ENCODE measurements at regions not wholly inside any gene's neighbourhood (a gene's known extent, or its start where the extent isn't known, plus 50 kb on each side); places are given as distances from the start of the nearest gene placed in this dataset.

DNA sequence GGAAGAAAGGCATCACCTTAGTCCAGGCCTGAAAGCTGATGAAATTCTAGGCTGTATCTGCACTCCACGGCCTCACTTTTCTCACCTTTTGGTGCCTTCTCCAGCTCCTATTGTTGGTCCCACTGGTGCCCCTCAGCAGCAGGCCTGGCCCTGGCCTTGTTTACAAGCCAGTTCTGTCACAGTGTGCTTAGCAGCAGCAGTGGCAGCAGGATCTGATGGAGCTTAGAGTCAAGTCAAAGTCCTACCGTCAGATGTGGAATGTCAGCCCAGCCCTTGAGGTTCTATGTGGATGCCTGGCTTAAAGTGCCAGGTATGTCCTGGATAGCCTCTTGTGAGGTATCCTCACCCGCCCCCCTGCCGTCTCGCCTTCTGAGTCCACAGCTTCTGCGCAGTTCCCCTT, 281.3 kb downstream of the SUCLG1 start:
- TF ChIP-seq POLR2AphosphoS5 (IDR thresholded peaks at IDR 0.05; ENCODE audit: low read depth, low read length) (no peak), SIN3A (IDR thresholded peaks at IDR 0.05; ENCODE audit: borderline replicate concordance, insufficient read depth, low read depth, low read length) (no peak)
- TF ChIP-seq, protein P1, sequence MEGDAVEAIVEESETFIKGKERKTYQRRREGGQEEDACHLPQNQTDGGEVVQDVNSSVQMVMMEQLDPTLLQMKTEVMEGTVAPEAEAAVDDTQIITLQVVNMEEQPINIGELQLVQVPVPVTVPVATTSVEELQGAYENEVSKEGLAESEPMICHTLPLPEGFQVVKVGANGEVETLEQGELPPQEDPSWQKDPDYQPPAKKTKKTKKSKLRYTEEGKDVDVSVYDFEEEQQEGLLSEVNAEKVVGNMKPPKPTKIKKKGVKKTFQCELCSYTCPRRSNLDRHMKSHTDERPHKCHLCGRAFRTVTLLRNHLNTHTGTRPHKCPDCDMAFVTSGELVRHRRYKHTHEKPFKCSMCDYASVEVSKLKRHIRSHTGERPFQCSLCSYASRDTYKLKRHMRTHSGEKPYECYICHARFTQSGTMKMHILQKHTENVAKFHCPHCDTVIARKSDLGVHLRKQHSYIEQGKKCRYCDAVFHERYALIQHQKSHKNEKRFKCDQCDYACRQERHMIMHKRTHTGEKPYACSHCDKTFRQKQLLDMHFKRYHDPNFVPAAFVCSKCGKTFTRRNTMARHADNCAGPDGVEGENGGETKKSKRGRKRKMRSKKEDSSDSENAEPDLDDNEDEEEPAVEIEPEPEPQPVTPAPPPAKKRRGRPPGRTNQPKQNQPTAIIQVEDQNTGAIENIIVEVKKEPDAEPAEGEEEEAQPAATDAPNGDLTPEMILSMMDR (IDR thresholded peaks at IDR 0.05): no peak
- TF ChIP-seq, protein P2, sequence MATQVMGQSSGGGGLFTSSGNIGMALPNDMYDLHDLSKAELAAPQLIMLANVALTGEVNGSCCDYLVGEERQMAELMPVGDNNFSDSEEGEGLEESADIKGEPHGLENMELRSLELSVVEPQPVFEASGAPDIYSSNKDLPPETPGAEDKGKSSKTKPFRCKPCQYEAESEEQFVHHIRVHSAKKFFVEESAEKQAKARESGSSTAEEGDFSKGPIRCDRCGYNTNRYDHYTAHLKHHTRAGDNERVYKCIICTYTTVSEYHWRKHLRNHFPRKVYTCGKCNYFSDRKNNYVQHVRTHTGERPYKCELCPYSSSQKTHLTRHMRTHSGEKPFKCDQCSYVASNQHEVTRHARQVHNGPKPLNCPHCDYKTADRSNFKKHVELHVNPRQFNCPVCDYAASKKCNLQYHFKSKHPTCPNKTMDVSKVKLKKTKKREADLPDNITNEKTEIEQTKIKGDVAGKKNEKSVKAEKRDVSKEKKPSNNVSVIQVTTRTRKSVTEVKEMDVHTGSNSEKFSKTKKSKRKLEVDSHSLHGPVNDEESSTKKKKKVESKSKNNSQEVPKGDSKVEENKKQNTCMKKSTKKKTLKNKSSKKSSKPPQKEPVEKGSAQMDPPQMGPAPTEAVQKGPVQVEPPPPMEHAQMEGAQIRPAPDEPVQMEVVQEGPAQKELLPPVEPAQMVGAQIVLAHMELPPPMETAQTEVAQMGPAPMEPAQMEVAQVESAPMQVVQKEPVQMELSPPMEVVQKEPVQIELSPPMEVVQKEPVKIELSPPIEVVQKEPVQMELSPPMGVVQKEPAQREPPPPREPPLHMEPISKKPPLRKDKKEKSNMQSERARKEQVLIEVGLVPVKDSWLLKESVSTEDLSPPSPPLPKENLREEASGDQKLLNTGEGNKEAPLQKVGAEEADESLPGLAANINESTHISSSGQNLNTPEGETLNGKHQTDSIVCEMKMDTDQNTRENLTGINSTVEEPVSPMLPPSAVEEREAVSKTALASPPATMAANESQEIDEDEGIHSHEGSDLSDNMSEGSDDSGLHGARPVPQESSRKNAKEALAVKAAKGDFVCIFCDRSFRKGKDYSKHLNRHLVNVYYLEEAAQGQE (IDR thresholded peaks at IDR 0.05; ENCODE audit: insufficient read depth in 1 of 2, low read depth in 2 of 2, low read length in 1 of 2): no peak

Data from Panc1 (cell line).